GM21717 (cell line): ENCODE measurements at regions not wholly inside any gene's neighbourhood (a gene's known extent, or its start where the extent isn't known, plus 50 kb on each side); places are given as distances from the start of the nearest gene placed in this dataset.
A peak's percentile ranks its signal among the peaks of the same experiment; 100 is the strongest.

Experiments used
- ATAC-seq: cut with Tn5 transposase; IDR thresholded peaks from one replicate; pipeline ENCODE4 v1.9.1; 2021; ENCODE audit warnings: mild to moderate bottlenecking, moderate library complexity; ENCODE audit not compliant: unreplicated experiment

DNA sequence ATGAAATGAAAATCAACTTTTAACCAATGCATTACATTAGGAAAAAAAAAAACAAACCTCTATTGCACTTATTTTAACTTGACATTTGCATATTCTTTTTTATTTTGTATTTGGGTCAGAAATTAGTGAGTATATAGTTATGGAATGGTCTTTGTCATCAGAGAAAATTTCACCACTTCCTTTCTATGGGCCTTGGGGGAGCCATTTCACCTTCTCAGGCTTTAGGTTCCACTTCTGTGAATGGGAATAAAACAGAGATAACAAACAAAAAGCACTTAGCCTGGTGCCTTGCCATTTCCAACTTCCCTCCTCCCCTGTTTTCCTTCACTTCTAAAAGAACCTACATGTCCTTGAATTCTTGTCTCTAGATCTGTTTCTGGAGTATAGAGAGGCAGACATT is 168.0 kb upstream of the STT3B start:
- no peak for ATAC-seq

DNA sequence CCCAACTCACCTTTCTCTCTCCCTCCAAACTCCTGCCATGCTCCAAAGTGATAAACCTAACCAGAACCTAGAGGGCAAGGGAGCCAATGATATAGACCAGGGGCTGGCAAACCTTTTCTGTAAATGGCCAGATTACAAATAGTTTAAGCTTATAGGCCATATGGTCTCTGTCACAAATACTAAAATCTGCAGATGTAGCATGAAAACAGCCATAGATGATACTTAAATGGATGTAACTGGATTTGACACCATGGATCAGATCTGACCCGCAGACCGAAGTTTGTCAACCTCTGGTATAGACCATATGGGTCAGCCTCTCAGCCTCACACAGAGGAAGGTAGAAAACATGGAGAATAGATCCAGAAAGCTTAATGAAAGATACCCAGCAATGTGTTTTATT is 165.2 kb upstream of the STT3B start:
- ATAC-seq: no peak

DNA sequence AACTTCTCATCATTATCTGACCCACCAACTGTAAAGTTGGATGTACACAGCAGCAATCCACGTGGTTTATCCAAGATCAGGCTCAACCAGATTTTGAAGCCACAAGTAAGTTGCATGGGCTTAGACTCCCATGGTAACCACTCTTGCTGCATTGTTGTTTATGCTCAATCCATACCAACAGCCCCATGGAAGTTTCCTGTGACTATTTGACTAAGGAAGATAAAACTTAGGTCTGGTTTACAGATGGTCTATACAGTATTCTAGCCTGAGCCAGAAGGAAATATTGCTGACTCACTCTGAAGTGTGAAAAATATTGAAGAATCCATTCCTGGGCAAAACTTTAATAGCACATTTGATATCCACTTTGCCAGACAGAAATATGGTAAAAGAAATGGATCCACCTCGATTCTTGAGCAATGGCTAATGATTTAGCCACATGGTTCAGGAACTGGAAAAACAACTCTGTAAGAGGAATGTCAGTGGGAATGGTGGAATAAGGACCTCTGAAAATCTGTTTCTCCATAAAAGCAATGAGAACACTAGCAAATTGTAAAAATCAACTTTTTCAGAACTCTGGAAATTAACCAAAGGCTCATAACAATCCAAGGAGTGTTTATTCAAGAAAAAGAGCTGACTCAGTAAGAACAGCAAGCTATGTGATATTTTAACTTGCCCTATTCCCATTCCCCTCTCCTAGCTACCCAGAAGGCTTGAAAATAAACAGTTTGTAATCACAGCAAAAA is 162.9 kb upstream of the STT3B start:
- no peak for ATAC-seq

DNA sequence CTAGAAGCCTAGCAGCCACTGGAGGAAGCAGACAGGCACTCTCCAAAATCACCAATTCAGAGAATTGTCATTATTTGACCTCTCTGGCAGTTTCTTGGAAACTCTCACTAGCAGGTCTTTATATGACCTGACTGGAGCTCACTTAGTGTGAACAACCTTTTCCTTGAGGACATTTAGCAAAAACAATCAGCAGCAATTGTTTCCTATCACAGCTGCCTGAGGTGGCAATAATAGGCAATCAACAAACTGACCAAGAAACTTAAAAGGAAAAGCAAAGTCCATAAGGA is 162.4 kb upstream of the STT3B start:
- no peak for ATAC-seq

DNA sequence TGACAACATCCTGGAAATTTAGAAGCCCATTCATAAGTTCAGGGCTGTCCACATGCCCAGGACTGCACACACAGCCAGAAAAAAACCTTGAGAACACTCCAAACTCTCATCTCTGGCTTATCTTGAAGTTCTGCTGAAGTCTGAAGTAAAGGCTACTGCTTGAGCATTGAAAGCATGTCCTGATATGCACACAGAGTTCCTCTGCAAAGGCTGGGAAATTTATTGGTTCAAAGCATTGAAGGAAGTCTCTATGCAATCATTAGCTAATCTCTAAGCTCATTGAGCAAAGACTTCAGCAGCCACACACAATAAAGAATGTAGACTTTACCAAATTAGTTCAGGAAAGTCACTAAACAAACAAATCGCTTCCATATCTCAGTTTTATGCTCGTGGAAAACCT is 162.0 kb upstream of the STT3B start:
- no peak for ATAC-seq

DNA sequence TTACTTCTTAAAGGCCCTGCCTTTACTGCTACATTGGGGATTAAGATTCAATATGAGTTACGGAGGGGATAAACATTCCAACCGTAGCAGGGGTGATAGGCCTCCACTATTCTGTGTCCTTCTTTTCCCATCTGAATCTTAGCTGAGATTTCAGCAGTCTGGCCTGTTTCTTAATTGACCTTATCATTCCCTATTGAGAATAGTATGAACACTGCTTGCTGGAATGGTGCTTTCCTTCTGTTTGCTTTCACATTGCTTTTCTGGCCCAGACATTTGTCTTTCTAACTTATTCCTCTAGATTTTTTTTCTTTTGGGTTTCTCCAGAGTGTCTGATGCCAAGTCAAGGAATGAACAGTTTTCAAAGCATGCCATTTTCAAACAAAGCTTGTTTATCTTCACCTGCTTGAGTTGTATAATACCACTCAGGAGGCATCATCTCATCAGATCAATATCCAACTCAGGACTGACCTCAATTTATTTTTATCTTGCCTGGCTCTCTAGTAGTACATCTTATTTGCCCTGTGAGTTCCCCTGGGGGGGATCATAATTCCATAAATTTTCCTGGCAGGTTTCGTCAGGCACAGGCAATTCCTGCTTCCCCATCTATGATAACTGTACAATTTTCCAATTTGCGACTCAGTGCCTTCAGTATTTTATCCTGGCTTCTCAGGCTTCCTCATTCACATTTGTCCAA is 161.1 kb upstream of the STT3B start:
- ATAC-seq: no peak

DNA sequence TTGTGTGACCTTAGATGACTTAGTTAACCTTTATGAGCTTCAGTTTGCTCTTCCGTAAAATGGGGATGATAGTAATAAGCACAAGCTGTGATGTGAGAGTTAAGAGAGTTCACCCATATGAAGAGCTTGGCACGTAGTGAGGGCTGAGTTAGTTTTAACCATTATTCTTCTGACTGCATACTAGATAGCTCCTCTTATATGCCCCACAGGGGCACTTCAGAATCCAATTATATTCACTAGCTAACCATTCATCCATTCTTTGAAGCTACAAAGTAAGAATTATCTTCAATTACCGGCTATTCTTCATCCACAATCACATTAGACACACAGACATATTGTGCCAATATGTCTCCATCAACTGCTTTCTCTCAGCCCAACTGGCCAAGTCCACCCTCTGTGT is 159.0 kb upstream of the STT3B start:
- no peak for ATAC-seq

DNA sequence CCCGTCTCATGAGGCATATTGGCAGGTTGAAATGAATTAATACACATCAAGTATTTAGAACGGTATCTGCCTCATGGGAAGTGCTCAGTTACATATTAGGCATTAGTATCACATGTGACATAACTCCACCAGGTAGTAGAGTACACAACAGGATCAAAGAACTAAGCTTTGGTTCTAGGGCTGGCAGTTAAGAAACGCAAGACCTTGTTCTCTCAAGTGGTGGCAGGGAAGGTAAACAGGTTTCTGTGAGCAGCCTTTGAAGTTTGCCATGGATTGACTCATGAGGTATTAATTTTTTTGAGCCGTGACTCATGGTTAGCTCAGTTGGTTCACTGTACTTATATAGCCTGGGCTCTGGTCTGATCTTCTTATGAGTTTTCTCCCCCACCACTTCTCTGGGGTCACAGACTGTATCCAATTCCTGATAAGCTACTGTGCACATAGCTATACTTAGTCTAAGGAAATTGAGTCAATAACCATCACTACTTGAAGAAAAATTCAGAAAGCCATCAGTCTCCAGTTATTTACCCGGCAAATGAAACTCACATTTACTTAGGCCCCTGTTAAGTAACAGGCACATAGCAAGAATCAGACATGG is 155.6 kb upstream of the STT3B start:
- no peak for ATAC-seq

DNA sequence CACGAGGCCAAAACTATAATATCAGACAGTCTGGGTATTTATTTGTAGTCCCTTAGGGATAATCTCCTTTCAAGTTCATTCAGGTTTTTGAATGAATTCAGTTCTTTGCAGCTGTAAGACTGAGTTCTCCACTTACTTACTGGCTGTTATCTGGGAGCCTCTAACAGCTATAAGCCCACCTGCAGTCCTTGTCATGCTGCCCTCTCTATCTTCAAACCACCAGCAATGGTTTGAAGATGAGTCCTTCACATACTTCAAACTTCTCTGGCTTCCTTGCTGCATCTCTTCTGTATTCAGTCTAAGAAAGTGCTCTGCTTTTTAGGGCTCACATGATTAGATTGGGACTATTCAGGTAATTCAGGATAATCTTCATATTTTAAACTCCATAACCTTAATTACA is 154.5 kb upstream of the STT3B start:
- no peak for ATAC-seq

DNA sequence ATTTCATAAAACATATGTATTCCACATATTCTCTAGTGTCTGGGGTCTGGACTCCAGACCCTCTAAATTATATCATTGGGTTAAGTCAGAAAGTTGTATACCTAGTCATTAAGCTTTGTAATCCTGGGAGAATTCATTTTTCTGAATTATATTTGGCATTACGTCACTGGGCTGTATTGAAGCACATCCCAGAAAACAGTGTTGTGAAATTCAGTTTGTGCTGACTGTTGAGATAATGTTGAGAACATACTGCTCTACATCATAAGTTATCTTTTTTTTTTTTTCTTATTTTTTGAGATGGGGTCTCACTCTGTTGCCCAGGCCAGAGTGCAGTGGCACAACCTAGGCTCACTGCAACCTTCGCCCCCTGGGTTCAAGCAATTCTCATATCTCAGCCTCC is 153.1 kb upstream of the STT3B start:
- no peak for ATAC-seq

DNA sequence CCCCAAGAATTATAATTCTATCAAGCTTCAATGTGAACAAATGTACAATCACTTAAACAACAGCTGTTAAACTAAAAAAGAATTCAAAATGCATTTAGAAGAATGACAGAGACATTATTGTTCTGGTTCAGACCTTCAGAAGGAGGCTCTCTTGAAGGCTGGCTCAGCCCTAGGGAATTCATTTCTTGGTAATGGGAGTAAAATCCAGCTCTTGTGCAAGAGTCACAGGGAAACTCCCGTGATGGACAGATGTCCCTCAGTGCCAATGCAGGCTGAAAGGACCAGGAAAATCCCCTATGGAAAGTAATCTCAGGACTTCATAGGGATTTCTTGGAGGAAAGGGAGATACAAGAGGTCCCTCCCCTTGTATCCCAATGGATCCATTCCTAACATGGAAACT is 149.9 kb upstream of the STT3B start:
- no peak for ATAC-seq

DNA sequence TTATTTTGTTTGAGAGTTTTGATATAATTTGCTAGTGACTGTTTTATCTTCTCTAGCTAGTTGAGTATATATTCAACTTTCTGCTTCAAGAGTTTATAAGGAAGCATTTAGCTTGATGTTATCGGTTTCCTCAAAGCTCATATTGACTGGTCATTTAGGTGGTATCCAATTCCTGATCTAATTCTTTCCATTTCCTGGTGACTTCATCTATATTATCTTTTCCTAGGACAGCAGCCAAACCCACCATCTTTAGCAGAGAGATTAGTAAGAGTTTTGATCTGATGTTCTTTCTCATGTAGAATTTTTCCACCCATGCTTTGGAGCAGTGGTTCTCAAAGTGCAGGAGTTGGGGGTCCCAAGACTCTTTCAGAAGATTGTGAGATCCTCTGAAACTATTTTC is 148.6 kb upstream of the STT3B start:
- ATAC-seq: no peak

DNA sequence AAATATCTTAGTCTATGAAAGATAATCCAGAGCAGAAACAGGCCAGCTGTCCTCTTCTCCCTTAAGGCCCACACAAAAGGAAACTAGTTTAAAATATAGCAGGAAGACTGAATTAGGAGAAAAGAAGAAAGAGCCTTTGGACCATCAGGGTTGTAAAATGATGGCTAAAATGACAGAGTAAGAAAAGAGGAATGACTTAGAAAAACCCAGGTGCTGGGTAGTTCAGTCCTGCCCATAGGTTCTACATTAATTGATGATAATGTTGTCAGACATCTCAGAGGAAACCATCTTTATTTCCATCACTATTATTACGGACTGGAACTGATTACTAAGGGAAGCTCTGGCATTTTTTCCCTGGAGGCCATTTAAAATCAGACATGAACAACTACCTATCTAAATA is 142.8 kb upstream of the STT3B start:
- ATAC-seq: no peak

DNA sequence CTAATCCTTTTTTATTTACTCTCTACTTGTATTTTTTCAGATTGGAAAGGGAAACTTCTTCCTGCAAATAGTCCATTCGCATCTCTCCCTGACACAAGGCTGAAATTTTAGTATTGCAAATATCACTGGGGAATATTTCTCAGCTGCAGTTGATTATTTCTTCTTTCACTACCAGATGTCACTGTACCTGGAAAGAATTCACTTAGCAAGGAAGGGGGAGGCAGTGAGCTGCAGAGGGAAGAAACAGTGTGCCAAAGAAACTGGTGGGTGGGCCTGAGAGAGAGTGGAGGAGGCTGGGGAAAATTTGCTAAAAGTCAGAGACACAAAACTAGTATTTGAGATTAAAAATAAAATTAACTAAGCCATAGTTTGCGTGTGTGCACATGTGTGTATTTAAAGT is 142.3 kb upstream of the STT3B start:
- no peak for ATAC-seq

DNA sequence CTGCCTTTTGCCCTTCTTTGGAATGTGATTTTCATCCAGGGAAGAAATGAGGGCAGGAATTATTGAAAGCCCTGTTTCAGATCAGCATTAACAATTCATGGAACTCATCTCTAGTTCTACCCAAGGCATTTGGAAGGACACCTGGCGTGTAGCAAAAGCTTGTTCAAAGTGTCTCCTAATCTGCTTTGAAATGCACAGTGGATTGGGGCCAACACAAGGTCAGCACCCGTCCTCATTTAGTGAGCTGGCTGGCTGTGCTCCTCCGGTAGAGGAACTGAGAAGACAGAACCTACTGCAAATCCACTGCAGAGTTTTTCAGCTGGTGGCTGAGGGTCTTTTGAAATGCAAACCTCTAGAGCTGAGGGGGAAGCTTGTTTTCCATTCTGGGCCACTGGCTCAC is 141.6 kb upstream of the STT3B start:
- peak; percentile 53 for ATAC-seq

DNA sequence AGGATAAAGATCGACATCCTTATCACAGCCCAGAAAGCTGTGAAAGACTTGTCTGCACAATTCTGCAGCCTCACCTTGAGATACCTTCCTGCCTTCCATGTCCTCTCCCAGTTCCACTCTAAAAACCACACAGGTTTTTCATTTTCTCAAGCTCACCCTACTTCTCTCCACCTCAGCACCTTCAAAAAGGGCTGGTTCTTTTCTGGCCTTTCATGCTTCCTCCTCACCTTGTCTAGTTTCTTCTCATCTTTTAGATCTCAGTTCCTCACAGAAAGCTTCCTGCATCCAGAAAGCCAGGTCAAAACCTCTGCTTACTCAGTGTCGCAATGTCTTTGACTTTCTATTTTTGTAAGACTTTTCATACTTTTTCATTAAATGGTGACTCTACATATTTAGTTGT is 140.2 kb upstream of the STT3B start:
- ATAC-seq: peak; percentile 74

DNA sequence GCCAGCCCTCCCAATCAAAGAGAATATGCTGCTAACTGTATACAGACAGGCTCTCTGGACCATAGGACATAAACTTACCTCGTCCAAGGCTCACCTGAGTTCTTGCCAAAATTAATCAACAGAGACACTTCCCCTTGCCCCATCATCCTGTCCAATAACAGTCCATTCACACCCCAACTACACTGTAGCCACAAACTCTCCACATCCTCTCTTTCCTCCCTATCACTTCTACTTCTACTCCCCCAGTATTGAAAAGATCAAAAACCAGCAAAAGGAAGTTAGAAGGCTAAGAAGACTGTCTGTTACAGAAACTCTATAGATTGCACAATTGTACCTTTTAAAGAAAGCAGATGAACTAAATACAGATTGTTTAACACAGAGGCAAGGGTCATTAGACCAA is 133.5 kb upstream of the STT3B start:
- ATAC-seq: no peak

DNA sequence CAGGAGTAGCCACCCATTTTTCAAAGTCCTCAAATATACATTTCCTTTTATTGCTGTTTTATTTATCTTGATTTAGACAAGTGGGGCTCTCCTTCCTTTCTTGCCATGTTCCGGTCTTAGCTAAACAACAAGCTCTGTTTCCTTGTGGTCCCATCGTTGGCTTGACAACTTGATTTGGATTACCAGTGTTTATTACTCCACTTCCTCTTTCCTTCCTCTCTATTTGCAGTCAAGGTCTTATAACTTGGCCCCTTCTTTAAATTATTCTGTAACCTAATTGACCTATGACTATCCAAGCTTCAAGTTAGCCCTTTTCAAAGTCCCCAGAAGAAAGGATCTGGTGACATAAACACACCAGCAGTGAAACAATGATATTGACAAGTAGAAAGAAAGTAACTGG is 130.6 kb upstream of the STT3B start:
- ATAC-seq: no peak

DNA sequence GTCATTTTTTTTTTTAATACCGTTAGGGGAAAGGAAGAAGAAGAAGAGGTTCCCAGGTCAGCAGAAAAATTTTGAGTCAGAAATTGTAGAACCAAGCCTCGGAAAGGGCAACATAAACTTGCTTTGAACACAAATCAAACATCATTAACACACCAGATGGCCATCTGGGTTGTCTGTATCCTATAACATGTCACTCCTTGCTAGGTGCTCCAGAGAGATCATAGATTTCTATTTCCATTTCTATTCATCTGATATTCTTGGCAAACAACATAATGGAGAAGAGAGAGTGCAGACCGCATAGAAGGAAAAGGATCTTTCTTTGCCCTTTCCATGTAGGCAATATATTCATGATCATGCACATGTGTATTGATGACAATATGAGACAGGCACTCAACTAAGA is 129.5 kb upstream of the STT3B start:
- ATAC-seq: no peak

DNA sequence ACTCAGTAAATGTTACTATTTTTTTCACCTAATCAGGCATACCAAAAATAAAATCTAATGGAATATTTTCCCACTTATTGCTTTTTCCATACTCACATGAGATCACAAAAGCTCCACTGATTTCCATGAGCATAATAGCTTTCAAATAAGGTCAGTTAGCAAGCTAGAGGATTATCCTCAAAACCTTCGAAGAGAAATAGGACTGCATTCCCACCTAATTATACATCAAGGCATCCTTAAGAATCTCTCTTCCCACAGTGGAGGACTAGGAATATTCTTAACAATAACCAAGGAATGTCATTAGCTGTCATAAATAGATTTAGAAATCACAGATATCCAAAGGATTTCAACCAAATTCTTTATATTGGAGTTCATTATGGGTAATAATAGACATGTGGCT is 127.9 kb upstream of the STT3B start:
- no peak for ATAC-seq

DNA sequence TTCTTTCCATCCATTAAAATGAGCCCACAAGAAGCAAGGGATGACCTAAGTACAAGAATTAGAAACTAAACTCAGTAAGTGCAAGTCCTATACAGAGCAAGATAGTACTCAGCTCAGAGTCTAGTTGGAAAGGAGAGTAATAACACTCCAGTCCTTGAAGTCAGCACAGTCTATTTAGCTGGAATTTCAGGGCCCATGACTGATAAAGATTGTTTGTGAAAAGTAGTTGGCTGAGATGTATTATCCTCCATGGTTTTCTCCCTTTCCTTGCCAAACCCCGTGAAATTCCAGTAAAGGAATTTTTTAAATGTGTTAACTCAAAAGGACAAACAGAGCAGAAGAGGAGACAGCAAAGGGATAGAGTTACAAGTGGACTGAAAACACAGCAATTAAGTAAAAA is 127.2 kb upstream of the STT3B start:
- no peak for ATAC-seq

DNA sequence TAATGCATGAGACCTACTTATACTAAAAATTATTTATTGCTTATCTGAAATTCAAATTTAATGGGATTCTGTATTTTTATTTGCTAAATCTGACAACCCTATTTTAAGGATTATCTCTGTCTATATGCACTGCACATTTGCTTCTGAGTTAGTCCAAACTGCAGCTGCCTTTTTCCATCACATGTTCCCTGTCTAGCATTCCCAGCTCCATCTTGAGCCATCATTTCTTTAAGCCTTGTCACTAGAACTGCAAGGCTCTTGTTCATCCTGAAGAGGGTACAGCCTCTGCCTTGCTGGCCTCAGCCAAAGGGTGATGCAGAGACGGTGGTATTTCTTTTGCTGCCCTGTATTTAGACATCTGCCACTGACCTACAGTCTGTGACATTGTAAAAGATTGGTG is 125.8 kb upstream of the STT3B start:
- ATAC-seq: no peak

DNA sequence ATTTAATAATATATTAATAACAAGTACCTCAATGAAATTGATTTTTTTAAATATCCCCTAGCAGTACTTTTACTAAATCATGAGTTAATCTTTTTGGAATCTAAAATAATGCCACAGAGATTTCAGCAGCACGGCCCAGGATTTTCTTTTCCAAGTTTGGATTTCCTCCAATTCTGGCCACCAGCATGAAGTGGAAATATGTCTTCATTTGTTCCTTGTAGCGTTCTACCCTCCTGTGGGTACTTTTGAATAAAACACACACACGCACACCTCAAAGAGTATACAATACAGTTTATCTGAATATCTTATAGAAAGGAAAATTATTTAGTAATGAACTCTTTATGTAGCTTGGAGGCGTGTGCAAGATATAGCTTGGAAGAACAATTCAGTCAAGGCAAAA is 125.1 kb upstream of the STT3B start:
- no peak for ATAC-seq
